Spleen (tissue), 11 donors: ENCODE measurements at regions not wholly inside any gene's neighbourhood (a gene's known extent, or its start where the extent isn't known, plus 50 kb on each side); places are given as distances from the start of the nearest gene placed in this dataset.

Experiments used
- DNase-seq: peaks from one replicate; pipeline ENCODE4 v3.0.0-alpha.2; 2020
- H3K27ac ChIP-seq, 8 donors: fragments of 200-600 bp; sonication (generic) in 7 of 8; 1 replicate in 4 of 8; 2 replicates in 4 of 8; pipeline versions ENCODE4 v1.5.0 to v1.8.0; 2016 to 2021; ENCODE audit warnings: inconsistent platforms in 4 of 8, mild to moderate bottlenecking in 4 of 8, moderate library complexity in 1 of 8
- H3K27me3 ChIP-seq, 7 donors: fragments of 200-600 bp; sonication (generic) in 6 of 7; replicated peaks in 1 of 7; 1 replicate in 4 of 7; 2 replicates in 3 of 7; pipeline versions ENCODE4 v1.5.0 to v1.8.0; 2016 to 2021; ENCODE audit warnings: inconsistent platforms in 3 of 7, mild to moderate bottlenecking in 1 of 7
- H3K36me3 ChIP-seq, 6 donors: fragments of 200-600 bp; sonication (generic) in 5 of 6; 1 replicate in 4 of 6; 2 replicates in 2 of 6; pipeline versions ENCODE4 v1.5.0 to v1.8.0; 2016 to 2021; ENCODE audit warnings: inconsistent platforms in 2 of 6
- H3K4me1 ChIP-seq, 6 donors: fragments of 200-600 bp; sonication (generic) in 5 of 6; 1 replicate in 3 of 6; 2 replicates in 3 of 6; pipeline versions ENCODE4 v1.5.0 to v1.8.0; 2016 to 2021; ENCODE audit warnings: inconsistent platforms in 3 of 6
- H3K4me3 ChIP-seq, 8 donors: fragments of 200-600 bp; sonication (generic) in 7 of 8; 1 replicate in 4 of 8; 2 replicates in 4 of 8; pipeline versions ENCODE4 v1.5.0 to v1.8.0; 2016 to 2021; ENCODE audit warnings: inconsistent platforms in 4 of 8, mild to moderate bottlenecking in 4 of 8, moderate library complexity in 2 of 8
- H3K9me3 ChIP-seq, 8 donors: fragments of 200-600 bp; sonication (generic) in 7 of 8; 1 replicate in 4 of 8; 2 replicates in 4 of 8; pipeline versions ENCODE4 v1.5.0 to v1.8.0; 2016 to 2021; ENCODE audit warnings: inconsistent platforms in 4 of 8
- POLR2A ChIP-seq, 3 donors: fragments of 450-650 bp; IDR thresholded peaks; one replicate each; pipeline ENCODE4 v1.5.1; 2017; ENCODE audit warnings: antibody characterized with exemption in 3 of 3, mild to moderate bottlenecking in 1 of 3
- POLR2AphosphoS5 ChIP-seq, 3 donors: sonication (generic); formaldehyde crosslinking; IDR thresholded peaks; one replicate each; pipeline ENCODE4 v1.5.1; 2017; ENCODE audit warnings: antibody characterized with exemption in 3 of 3
- WGBS, 5 donors: extraction: QIAGEN DNeasy Blood & Tissue Kit in 3 of 5; methylation state at CpG; one replicate each; pipeline versions ENCODE4 v1.1.5 to v1.1.7; 2013 to 2018; 5-methylcytosine and 5-hydroxymethylcytosine counted together
- intact Hi-C: fragments of 100-400 bp; cut with DNase I; formaldehyde crosslinking; loops from one replicate; pipeline ENCODE4 v1.15.0; 2023; ENCODE audit warnings: low total_unique reads
- TF ChIP-seq, protein P1 (sequence below), 11 experiments: fragments of 200-600 bp in 7 of 11; fragments of 450-650 bp in 4 of 11; sonication (generic) in 4 of 11; IDR thresholded peaks in 8 of 11; conservative IDR thresholded peaks in 3 of 11; 1 replicate in 7 of 11; 2 replicates in 4 of 11; pipeline versions ENCODE4 v1.4.0 to v1.8.0; 2016 to 2021; ENCODE audit warnings: antibody characterized with exemption in 11 of 11, inconsistent platforms in 4 of 11, mild to moderate bottlenecking in 1 of 11
- donor health status: healthy with polysubstance abuse.
- donor health status: DM: no; HTN: no; CAD: no; lungs with moderate emphysema.
- donor health status: DM: no; HTN: no; CAD: no.
- donor health status: Bipolar disorder and iron deficiency.
- donor health status: healthy.
- donor health status: DM: no; HTN: no; CAD: no.
- donor health status: DM: yes; HTN: yes; CAD: no.

- H3K4me3 ChIP-seq: no peak overlapping the region
- 50 to 92% (median 79%) methylated on average over 1 of the region's 1 CpG for WGBS, 5 donors
- H3K36me3 ChIP-seq: no peaks in the 10 kb centered on the region
- no peak for DNase-seq
- H3K9me3 ChIP-seq: peaks cover 0 to 15% (median 0%) of the 10 kb centered on the region in 8 donors
- intact Hi-C loops: no loop called here
- H3K27me3 ChIP-seq: no peaks in the 10 kb centered on the region
- no peak overlapping the region for H3K27ac ChIP-seq
- no peaks in the 10 kb centered on the region for H3K4me1 ChIP-seq
- TF ChIP-seq, protein P1, sequence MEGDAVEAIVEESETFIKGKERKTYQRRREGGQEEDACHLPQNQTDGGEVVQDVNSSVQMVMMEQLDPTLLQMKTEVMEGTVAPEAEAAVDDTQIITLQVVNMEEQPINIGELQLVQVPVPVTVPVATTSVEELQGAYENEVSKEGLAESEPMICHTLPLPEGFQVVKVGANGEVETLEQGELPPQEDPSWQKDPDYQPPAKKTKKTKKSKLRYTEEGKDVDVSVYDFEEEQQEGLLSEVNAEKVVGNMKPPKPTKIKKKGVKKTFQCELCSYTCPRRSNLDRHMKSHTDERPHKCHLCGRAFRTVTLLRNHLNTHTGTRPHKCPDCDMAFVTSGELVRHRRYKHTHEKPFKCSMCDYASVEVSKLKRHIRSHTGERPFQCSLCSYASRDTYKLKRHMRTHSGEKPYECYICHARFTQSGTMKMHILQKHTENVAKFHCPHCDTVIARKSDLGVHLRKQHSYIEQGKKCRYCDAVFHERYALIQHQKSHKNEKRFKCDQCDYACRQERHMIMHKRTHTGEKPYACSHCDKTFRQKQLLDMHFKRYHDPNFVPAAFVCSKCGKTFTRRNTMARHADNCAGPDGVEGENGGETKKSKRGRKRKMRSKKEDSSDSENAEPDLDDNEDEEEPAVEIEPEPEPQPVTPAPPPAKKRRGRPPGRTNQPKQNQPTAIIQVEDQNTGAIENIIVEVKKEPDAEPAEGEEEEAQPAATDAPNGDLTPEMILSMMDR (IDR thresholded peaks at IDR 0.05 in 8 of 11, conservative IDR thresholded peaks at IDR 0.05 in 3 of 11): no peak
- TF ChIP-seq POLR2A (IDR thresholded peaks at IDR 0.05): no peak
- TF ChIP-seq POLR2AphosphoS5 (IDR thresholded peaks at IDR 0.05): no peak
Observed at GRCh38 chr10:89952325-89952724, 250.9 kb downstream of the KIF20B start.

DNA sequence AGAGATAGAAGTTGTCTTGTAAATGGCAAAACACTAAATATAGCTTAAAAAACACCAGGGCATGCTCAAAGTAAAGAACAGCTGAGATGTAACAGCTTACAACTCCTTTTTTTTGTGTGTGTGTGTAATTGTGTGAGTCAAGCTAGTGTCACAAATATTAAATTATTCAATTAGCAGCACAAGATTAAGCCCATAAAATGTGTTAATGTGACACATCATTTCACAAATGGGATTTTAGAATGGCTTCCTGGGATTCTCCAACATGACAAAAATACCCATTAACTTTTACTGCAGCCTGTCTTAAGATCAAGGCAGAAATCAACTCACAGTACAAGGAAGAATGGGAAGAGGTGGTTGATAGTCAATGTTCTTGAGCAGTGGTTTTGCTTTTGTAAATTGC lies 251.4 kb downstream of the KIF20B start:
- DNase-seq: no peak
- H3K4me1 ChIP-seq: no peaks in the 10 kb centered on the region
- intact Hi-C loops: no loop called here
- no peaks in the 10 kb centered on the region for H3K36me3 ChIP-seq
- no peak overlapping the region for H3K4me3 ChIP-seq
- peaks cover 0 to 12% (median 0%) of the 10 kb centered on the region in 8 donors for H3K9me3 ChIP-seq
- TF ChIP-seq POLR2AphosphoS5 (IDR thresholded peaks at IDR 0.05) (no peak), POLR2A (IDR thresholded peaks at IDR 0.05) (no peak)
- TF ChIP-seq, protein P1 (IDR thresholded peaks at IDR 0.05 in 8 of 11, conservative IDR thresholded peaks at IDR 0.05 in 3 of 11): no peak
- H3K27ac ChIP-seq: no peak overlapping the region
- H3K27me3 ChIP-seq: no peaks in the 10 kb centered on the region

- no peaks in the 10 kb centered on the region for H3K4me1 ChIP-seq
- no peaks in the 10 kb centered on the region for H3K27me3 ChIP-seq
- TF ChIP-seq POLR2AphosphoS5 (IDR thresholded peaks at IDR 0.05) (no peak), POLR2A (IDR thresholded peaks at IDR 0.05) (no peak)
- TF ChIP-seq, protein P1 (IDR thresholded peaks at IDR 0.05 in 8 of 11, conservative IDR thresholded peaks at IDR 0.05 in 3 of 11): no peak
- no peak for DNase-seq
- no peak overlapping the region for H3K4me3 ChIP-seq
- no peaks in the 10 kb centered on the region for H3K36me3 ChIP-seq
- H3K9me3 ChIP-seq: peaks cover 0 to 6% (median 0%) of the 10 kb centered on the region in 8 donors
- no peak overlapping the region for H3K27ac ChIP-seq
- intact Hi-C loops: no loop called here
- 76 to 81% (median 79%) methylated on average over 3 of the region's 3 CpGs for WGBS, 5 donors
Observed at GRCh38 chr10:89954061-89954460, 252.7 kb downstream of the KIF20B start.

- Histone ChIP-seq H3K4me3 (no peak overlapping the region), H3K36me3 (no peaks in the 10 kb centered on the region), H3K4me1 (no peaks in the 10 kb centered on the region), H3K27me3 (no peaks in the 10 kb centered on the region), H3K27ac (no peak overlapping the region), H3K9me3 (peaks cover 0 to 6% (median 0%) of the 10 kb centered on the region in 8 donors)
- intact Hi-C loops: no loop called here
- DNase-seq: no peak
- TF ChIP-seq, protein P1 (IDR thresholded peaks at IDR 0.05 in 8 of 11, conservative IDR thresholded peaks at IDR 0.05 in 3 of 11): peak in 3 of 11 experiments; percentile 14 to 24 (median 23)
- no peak for TF ChIP-seq POLR2A (IDR thresholded peaks at IDR 0.05)
Observed at GRCh38 chr10:89954787-89955566, 253.6 kb downstream of the KIF20B start.
